GM23248 (cell line): ENCODE measurements at regions not wholly inside any gene's neighbourhood (a gene's known extent, or its start where the extent isn't known, plus 50 kb on each side); places are given as distances from the start of the nearest gene placed in this dataset.
"Not testable (repeated sequence)": the region's sequence is repeated elsewhere in the genome, so short reads cannot be mapped to it uniquely, and the experiment has no call there.

Experiments used
- DNase-seq: peaks from one replicate; pipeline ENCODE4 v3.0.0-alpha.2; 2015
- H2AFZ ChIP-seq: fragments of 200-600 bp; sonication (generic); 2 replicates; pipeline ENCODE4 v1.6.1; 2016; ENCODE audit warnings: antibody characterized with exemption
- H3F3A ChIP-seq: fragments of 200-600 bp; sonication (generic); 2 replicates; pipeline ENCODE4 v1.6.1; 2016; ENCODE audit warnings: mild to moderate bottlenecking, antibody characterized with exemption, mixed run types; ENCODE audit not compliant: insufficient read depth
- H3K27ac ChIP-seq: fragments of 200-600 bp; sonication (generic); 2 replicates; pipeline ENCODE4 v1.5.1; 2016; ENCODE audit warnings: mild to moderate bottlenecking
- H3K27me3 ChIP-seq: fragments of 200-600 bp; sonication (generic); replicated peaks from 2 replicates; pipeline ENCODE4 v1.6.1; 2016; ENCODE audit warnings: mild to moderate bottlenecking; ENCODE audit not compliant: insufficient read depth
- H3K36me3 ChIP-seq: fragments of 200-600 bp; sonication (generic); 2 replicates; pipeline ENCODE4 v1.6.1; 2016; ENCODE audit warnings: low read depth, mild to moderate bottlenecking
- H3K4me1 ChIP-seq: fragments of 200-600 bp; sonication (generic); 2 replicates; pipeline ENCODE4 v1.6.1; 2016; ENCODE audit warnings: mild to moderate bottlenecking; ENCODE audit not compliant: insufficient read depth
- H3K4me2 ChIP-seq: fragments of 200-600 bp; sonication (generic); one replicate; pipeline ENCODE4 v1.6.1; 2016; ENCODE audit warnings: mild to moderate bottlenecking; ENCODE audit not compliant: unreplicated experiment
- H3K4me3 ChIP-seq: fragments of 200-600 bp; sonication (generic); 2 replicates; pipeline ENCODE4 v1.5.1; 2016; ENCODE audit warnings: mild to moderate bottlenecking
- H3K79me2 ChIP-seq: fragments of 200-600 bp; sonication (generic); 2 replicates; pipeline ENCODE4 v1.6.1; 2016; ENCODE audit warnings: mild to moderate bottlenecking; ENCODE audit not compliant: insufficient read depth
- H3K9ac ChIP-seq: fragments of 200-600 bp; sonication (generic); 2 replicates; pipeline ENCODE4 v1.6.1; 2016; ENCODE audit warnings: mild to moderate bottlenecking
- H3K9me2 ChIP-seq: fragments of 200-600 bp; sonication (generic); 2 replicates; pipeline ENCODE4 v1.6.1; 2016; ENCODE audit warnings: mixed run types, mild to moderate bottlenecking, moderate library complexity; ENCODE audit not compliant: insufficient read depth
- H3K9me3 ChIP-seq: fragments of 200-600 bp; sonication (generic); one replicate; pipeline ENCODE4 v1.6.1; 2017; ENCODE audit warnings: low read depth
- H4K20me1 ChIP-seq: fragments of 200-600 bp; sonication (generic); 2 replicates; pipeline ENCODE4 v1.6.0; 2016; ENCODE audit not compliant: insufficient read depth
- EZH2 ChIP-seq: fragments of 200-600 bp; sonication (generic); IDR thresholded peaks from 2 replicates; pipeline ENCODE4 v1.6.1; 2018; ENCODE audit warnings: antibody characterized with exemption, mild to moderate bottlenecking; ENCODE audit not compliant: insufficient read depth, poor library complexity, severe bottlenecking
- EZH2phosphoT487 ChIP-seq: fragments of 200-600 bp; sonication (generic); IDR thresholded peaks from 2 replicates; pipeline ENCODE4 v1.6.1; 2018; ENCODE audit warnings: antibody characterized with exemption, moderate library complexity, mild to moderate bottlenecking, low read depth; ENCODE audit not compliant: insufficient read depth
- WGBS, 2 experiments: methylation state at CpG; one replicate each; pipeline ENCODE4 v1.1.6; 2015 to 2017; ENCODE audit warnings: low lambda C conversion rate in 2 of 2, low coverage in 1 of 2; ENCODE audit errors: missing lambda C conversion rate in 2 of 2; 5-methylcytosine and 5-hydroxymethylcytosine counted together
- in situ Hi-C: fragments of 300-500 bp; cut with MboI; formaldehyde crosslinking; loops from 2 replicates; pipeline ENCODE4 v1.15.0; 2020

- in situ Hi-C loops, H3K4me1 ChIP-seq, H3K9me3 ChIP-seq, H3K79me2 ChIP-seq, H3K9me2 ChIP-seq, H3K27me3 ChIP-seq, H3K4me3 ChIP-seq, H3K27ac ChIP-seq, H4K20me1 ChIP-seq, H3K9ac ChIP-seq, H2AFZ ChIP-seq, H3K4me2 ChIP-seq, H3K36me3 ChIP-seq, DNase-seq, H3F3A ChIP-seq: not testable (repeated sequence)
- WGBS, 2 experiments, result 79% methylated on average over 5 to 6 of the region's 6 CpGs
Observed at GRCh38 chr15:20334451-20334850, 207.1 kb downstream of the GOLGA6L6 start.

DNA sequence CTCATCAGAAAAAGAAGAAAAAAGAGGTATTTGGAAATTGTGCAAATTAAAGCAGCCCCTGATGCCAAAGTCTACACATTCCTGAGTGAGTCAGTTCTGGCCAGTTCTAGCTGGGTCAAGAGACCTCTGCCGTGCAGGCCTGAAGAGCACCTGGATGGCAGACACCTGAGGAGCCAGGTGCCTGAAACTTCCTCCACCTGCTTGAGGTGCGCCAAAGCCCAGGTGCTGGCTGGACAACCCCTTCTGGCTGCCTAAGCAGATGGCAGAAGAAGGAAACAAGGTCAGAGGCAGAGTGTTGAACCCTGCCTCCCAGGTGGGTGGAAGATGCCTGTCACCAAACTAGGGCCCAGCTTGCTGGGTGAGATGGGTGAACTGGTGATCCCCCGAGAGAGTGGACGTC is 215.8 kb downstream of the GOLGA6L6 start:
- in situ Hi-C loops, H3K36me3 ChIP-seq, H3K4me3 ChIP-seq, H3K27me3 ChIP-seq, H2AFZ ChIP-seq, H4K20me1 ChIP-seq, H3K9ac ChIP-seq, DNase-seq, H3K4me2 ChIP-seq, H3K9me2 ChIP-seq, H3K4me1 ChIP-seq, H3F3A ChIP-seq, H3K9me3 ChIP-seq, H3K27ac ChIP-seq, H3K79me2 ChIP-seq: not testable (repeated sequence)
- 34 to 46% methylated on average over 2 to 3 of the region's 4 CpGs for WGBS, 2 experiments

GRCh38 chr15:20317132-20317531 is 224.5 kb downstream of the GOLGA6L6 start:
- H3K36me3 ChIP-seq, H3K4me1 ChIP-seq, H3F3A ChIP-seq, H2AFZ ChIP-seq, H3K9me2 ChIP-seq, H3K79me2 ChIP-seq, H3K4me2 ChIP-seq, H4K20me1 ChIP-seq, DNase-seq, H3K4me3 ChIP-seq, H3K9me3 ChIP-seq, H3K27me3 ChIP-seq, H3K9ac ChIP-seq, H3K27ac ChIP-seq, in situ Hi-C loops: not testable (repeated sequence)
- 9 to 14% methylated on average over 2 of the region's 2 CpGs for WGBS, 2 experiments

- 54 to 60% methylated on average over 23 of the region's 23 CpGs for WGBS, 2 experiments
- H3K27ac ChIP-seq, H4K20me1 ChIP-seq, H3K79me2 ChIP-seq, H3K4me2 ChIP-seq, in situ Hi-C loops, H3K4me1 ChIP-seq, H3K27me3 ChIP-seq, H3K9me3 ChIP-seq, H3K36me3 ChIP-seq, DNase-seq, H3K4me3 ChIP-seq, H3K9me2 ChIP-seq, H3F3A ChIP-seq, H2AFZ ChIP-seq, H3K9ac ChIP-seq: not testable (repeated sequence)
Observed at GRCh38 chr15:20311014-20311680, 230.5 kb downstream of the GOLGA6L6 start.

GRCh38 chr15:20310603-20311002 is 231.0 kb downstream of the GOLGA6L6 start:
- no peaks in the 10 kb centered on the region for H3K36me3 ChIP-seq
- no peak overlapping the region for H3K27ac ChIP-seq
- no peak overlapping the region for H3K9ac ChIP-seq
- H3K9me3 ChIP-seq, result peaks cover 3% of the 10 kb centered on the region
- H3K79me2 ChIP-seq, result no peaks in the 10 kb centered on the region
- no peak overlapping the region for H2AFZ ChIP-seq
- no peaks in the 10 kb centered on the region for H3K4me1 ChIP-seq
- H3K9me2 ChIP-seq, result 0 out of 2 replicates have a peak, but pooled peaks cover 3% of the 10 kb centered on the region
- TF ChIP-seq EZH2phosphoT487, result no peak
- no peak for TF ChIP-seq EZH2
- DNase-seq, result no peak
- no peak overlapping the region for H3K4me2 ChIP-seq
- in situ Hi-C loops, result no loop called here
- no peak overlapping the region for H3K4me3 ChIP-seq
- H4K20me1 ChIP-seq, result no peaks in the 10 kb centered on the region; the same call in 1 of the 2 replicates
- no peaks in the 10 kb centered on the region for H3K27me3 ChIP-seq
- no peaks in the 10 kb centered on the region for H3F3A ChIP-seq

DNA sequence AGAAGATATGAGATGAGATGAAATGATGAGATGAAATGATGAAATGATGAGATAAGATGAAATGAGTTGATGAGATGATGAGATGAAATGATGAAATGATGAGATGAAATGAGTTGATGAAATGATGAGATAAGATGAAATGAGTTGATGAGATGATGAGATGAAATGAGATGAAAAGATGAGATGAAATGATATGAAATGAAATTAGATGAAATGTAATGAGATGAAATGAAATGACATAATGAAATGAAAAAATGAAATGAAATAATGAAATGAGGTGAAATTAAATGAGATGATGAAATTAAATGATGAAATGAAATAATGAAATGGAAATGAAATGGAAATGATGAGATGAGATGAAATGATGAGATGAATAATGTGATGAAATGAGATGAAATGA is 231.6 kb downstream of the GOLGA6L6 start:
- H3K79me2 ChIP-seq, H3K27ac ChIP-seq, H3K4me3 ChIP-seq, H3K9me2 ChIP-seq, H3K4me2 ChIP-seq, DNase-seq, H3K27me3 ChIP-seq, H3K4me1 ChIP-seq, H3F3A ChIP-seq, H3K36me3 ChIP-seq, H3K9ac ChIP-seq, H3K9me3 ChIP-seq, H4K20me1 ChIP-seq, H2AFZ ChIP-seq, in situ Hi-C loops: not testable (repeated sequence)

GRCh38 chr15:20309395-20309794 is 232.2 kb downstream of the GOLGA6L6 start:
- in situ Hi-C loops, result not testable (repeated sequence)

More at GRCh38 chr15:20309395-20309794, 232.2 kb downstream of the GOLGA6L6 start:
- not testable (repeated sequence) for H3K79me2 ChIP-seq, DNase-seq, H3K27ac ChIP-seq, H4K20me1 ChIP-seq, H3K27me3 ChIP-seq, H3K9ac ChIP-seq, H2AFZ ChIP-seq, H3K4me3 ChIP-seq, H3K4me1 ChIP-seq, H3K9me3 ChIP-seq, H3K4me2 ChIP-seq, H3K36me3 ChIP-seq, H3K9me2 ChIP-seq, H3F3A ChIP-seq
- WGBS, 2 experiments, result 10 to 15% methylated on average over 3 of the region's 3 CpGs
